ENCODE measurements at regions not wholly inside any gene's neighbourhood (a gene's known extent, or its start where the extent isn't known, plus 50 kb on each side); places are given as distances from the start of the nearest gene placed in this dataset.

- DNase-seq (ENCODE audit: low read depth) = no peak
- TF ChIP-seq CTCF (IDR thresholded peaks at IDR 0.05; ENCODE audit: insufficient read depth, low read depth, low read length, missing control alignments) = no peak
- H3K4me3 ChIP-seq (ENCODE audit: low read length) = no peak overlapping the region
Measured at GRCh38 chr17:52756746-52757145, 598.2 kb upstream of the CA10 start.

DNA sequence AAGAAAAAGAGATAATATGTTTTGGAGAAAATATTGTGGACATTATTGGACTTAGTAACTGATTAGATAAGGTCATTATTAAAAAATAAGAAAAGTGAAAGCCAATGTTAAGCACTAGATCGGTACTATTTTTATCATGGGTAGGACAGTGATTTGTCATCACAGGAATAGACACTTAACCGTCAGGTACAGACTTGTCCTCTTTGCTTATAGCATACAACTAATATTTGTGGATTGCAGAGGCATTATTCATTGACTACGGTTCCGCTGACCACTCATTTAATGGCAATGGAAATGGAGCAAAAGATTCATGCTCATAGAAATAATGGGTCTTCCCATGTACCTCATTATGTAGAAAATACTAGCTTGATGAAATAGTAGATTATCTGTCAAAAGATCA lies 596.3 kb upstream of the CA10 start:
- no peak for TF ChIP-seq CTCF (IDR thresholded peaks at IDR 0.05; ENCODE audit: insufficient read depth, low read depth, low read length, missing control alignments)
- DNase-seq (ENCODE audit: low read depth) = peak; percentile 62
- H3K4me3 ChIP-seq (ENCODE audit: low read length) = no peak overlapping the region

- H3K4me3 ChIP-seq (ENCODE audit: low read length) = no peak overlapping the region
- TF ChIP-seq CTCF (IDR thresholded peaks at IDR 0.05; ENCODE audit: insufficient read depth, low read depth, low read length, missing control alignments) = no peak
- DNase-seq (ENCODE audit: low read depth) = no peak
Measured at GRCh38 chr17:52751051-52751450, 592.5 kb upstream of the CA10 start.

GRCh38 chr17:52744179-52744578 lies 585.7 kb upstream of the CA10 start:
- no peak overlapping the region for H3K4me3 ChIP-seq (ENCODE audit: low read length)
- TF ChIP-seq CTCF (IDR thresholded peaks at IDR 0.05; ENCODE audit: insufficient read depth, low read depth, low read length, missing control alignments) = no peak
- no peak for DNase-seq (ENCODE audit: low read depth)

DNA sequence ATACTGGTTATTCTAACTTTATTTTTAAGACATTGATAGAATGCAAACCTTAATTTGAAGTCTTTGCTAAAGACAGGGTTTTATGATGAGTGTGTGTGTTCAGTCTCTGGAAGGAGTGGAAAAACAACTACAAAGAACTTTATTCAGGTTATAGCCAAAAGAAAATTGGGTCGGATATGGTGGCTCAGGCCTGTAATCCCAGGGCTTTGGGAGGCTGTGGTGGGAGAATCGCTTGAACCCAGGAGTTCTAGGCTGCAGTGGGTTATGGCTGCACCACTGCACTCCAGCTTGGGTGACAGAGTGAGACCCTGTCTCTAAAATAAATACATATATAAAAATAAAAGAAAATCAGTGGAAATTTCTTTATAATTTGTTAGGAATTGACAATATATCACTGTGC lies 581.5 kb upstream of the CA10 start:
- no peak for DNase-seq (ENCODE audit: low read depth)
- no peak overlapping the region for H3K4me3 ChIP-seq (ENCODE audit: low read length)
- TF ChIP-seq CTCF (IDR thresholded peaks at IDR 0.05; ENCODE audit: insufficient read depth, low read depth, low read length, missing control alignments) = no peak

- H3K4me3 ChIP-seq (ENCODE audit: low read length) = no peak overlapping the region
- no peak for TF ChIP-seq CTCF (IDR thresholded peaks at IDR 0.05; ENCODE audit: insufficient read depth, low read depth, low read length, missing control alignments)
- DNase-seq (ENCODE audit: low read depth) = no peak
Measured at GRCh38 chr17:52738791-52739190, 580.3 kb upstream of the CA10 start.

DNA sequence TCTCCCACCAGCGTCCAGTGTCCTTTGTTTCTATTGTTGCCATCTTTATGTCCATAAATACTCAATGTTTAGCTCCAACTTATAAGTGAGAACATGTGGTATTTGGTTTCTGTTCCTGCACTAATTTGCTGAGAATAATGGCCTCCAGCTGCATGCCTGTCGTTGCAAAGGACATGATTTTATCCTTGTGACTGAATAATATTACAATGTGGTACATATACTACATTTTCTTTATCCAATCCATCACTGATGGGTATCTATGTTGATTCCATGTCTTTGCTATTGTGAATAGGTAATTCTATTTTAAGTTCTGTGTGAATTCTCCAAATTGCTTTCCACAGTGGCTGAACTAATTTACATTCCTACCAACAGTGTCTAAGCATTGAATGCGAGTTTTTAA lies 578.6 kb upstream of the CA10 start:
- TF ChIP-seq CTCF (IDR thresholded peaks at IDR 0.05; ENCODE audit: insufficient read depth, low read depth, low read length, missing control alignments) = no peak
- no peak for DNase-seq (ENCODE audit: low read depth)
- H3K4me3 ChIP-seq (ENCODE audit: low read length) = no peak overlapping the region

All from epithelial cell of esophagus (primary cell).